Lung (tissue), 11 donors: ENCODE measurements at regions not wholly inside any gene's neighbourhood (a gene's known extent, or its start where the extent isn't known, plus 50 kb on each side); places are given as distances from the start of the nearest gene placed in this dataset.
A peak's percentile ranks its signal among the peaks of the same experiment; 100 is the strongest.

Source experiments
- ATAC-seq: fragments of 200-7000 bp; cut with Tn5 transposase; one replicate; pipeline ENCODE4 v1.9.1; 2020; ENCODE audit warnings: moderate number of reproducible peaks; ENCODE audit not compliant: insufficient read depth, low FRiP score
- DNase-seq, 3 donors: peaks; one replicate each; pipeline ENCODE4 v3.0.0-alpha.2; 2013 to 2017
- H3K27ac ChIP-seq, 2 donors: one replicate each; pipeline ENCODE4 v1.5.1; 2013; ENCODE audit warnings: mild to moderate bottlenecking in 2 of 2, moderate library complexity in 2 of 2, control low read depth in 1 of 2, inconsistent platforms in 1 of 2, low read depth in 1 of 2, low read length in 1 of 2
- H3K27me3 ChIP-seq, 3 donors: one replicate each; pipeline ENCODE4 v1.5.1; 2013; ENCODE audit warnings: low read length in 2 of 3; ENCODE audit not compliant: control insufficient read depth in 3 of 3, insufficient read depth in 3 of 3
- H3K36me3 ChIP-seq, 4 donors: one replicate each; pipeline ENCODE4 v1.5.1; 2013; ENCODE audit warnings: low read length in 4 of 4, mild to moderate bottlenecking in 1 of 4, moderate library complexity in 1 of 4; ENCODE audit not compliant: control insufficient read depth in 4 of 4, insufficient read depth in 4 of 4
- H3K4me1 ChIP-seq, 5 donors: one replicate each; pipeline ENCODE4 v1.5.1; 2013; ENCODE audit warnings: low read length in 5 of 5, mild to moderate bottlenecking in 2 of 5, moderate library complexity in 1 of 5; ENCODE audit not compliant: control insufficient read depth in 5 of 5, insufficient read depth in 5 of 5
- H3K4me3 ChIP-seq: one replicate; pipeline ENCODE4 v1.5.1; 2013; ENCODE audit warnings: mild to moderate bottlenecking, control low read depth, moderate library complexity
- H3K9ac ChIP-seq, 2 donors: one replicate each; pipeline ENCODE4 v1.5.1; 2013; ENCODE audit warnings: low read length in 2 of 2, control low read depth in 1 of 2; ENCODE audit not compliant: insufficient read depth in 1 of 2
- H3K9me3 ChIP-seq, 4 donors: one replicate each; pipeline ENCODE4 v1.5.1; 2013; ENCODE audit warnings: low read length in 3 of 4, mild to moderate bottlenecking in 1 of 4, moderate library complexity in 1 of 4; ENCODE audit not compliant: control insufficient read depth in 4 of 4, insufficient read depth in 3 of 4
- WGBS, 2 donors: extraction: QIAGEN DNeasy Blood & Tissue Kit; methylation state at CpG; one replicate each; pipeline ENCODE4 v1.1.7; 2013; 5-methylcytosine and 5-hydroxymethylcytosine counted together
- TF ChIP-seq, protein P1 (sequence below): IDR thresholded peaks from 2 replicates; pipeline ENCODE4 v1.5.1; 2012; ENCODE audit warnings: mild to moderate bottlenecking; ENCODE audit errors: control extremely low read depth, extremely low read depth
- donor health status: control.
- donor health status: control.
- donor health status: Bipolar disorder and iron deficiency.
- donor health status: healthy.
- donor health status: DM: yes; HTN: yes; CAD: no.

DNA sequence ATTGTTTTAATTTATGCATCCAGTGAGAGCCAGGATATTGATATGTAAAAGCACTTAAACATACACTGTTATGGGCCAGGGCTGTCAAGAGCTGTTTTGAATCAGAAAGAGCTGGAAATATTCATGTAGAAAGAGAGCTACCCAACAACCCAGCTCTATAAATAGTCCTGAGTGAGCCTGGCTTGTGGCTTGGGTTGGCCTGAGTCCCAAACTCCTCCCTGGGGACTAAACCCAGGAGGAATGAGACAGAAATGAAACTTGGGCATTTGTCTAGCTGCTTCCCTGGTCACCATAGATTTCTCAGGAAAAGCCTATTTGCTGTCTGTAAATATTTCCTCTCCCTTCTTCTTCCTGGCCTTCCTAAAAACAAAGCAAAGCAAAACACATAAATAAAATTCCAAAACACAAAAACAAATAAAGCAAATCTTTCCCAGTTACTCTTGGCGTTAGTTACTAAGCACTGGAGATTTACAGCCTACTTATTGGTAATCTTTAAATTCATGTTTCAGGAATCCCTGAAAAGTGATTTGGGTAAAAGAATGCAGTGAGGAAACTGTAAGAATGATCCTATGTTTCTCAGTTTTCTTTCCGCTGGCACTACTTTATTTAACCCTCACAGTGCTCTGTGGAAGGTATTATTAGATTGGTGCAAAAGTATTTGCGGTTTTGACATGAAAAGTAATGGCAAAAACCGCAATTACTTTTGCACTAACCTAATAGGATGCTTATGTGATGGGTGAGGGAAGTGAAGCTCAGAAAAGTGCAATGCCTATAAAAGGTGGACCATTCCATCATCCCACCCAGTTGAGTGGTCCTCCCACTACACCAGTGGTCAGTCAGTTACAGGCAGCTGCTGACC, 111.8 kb downstream of the CARTPT start:
- Histone ChIP-seq H3K9ac (peak overlapping the region in 1 of 2 donors; percentile 11), H3K36me3 (no peaks in the 10 kb centered on the region), H3K4me1 (peaks cover 0 to 18% (median 2%) of the 10 kb centered on the region in 5 donors), H3K9me3 (peaks cover 1 to 7% (median 3%) of the 10 kb centered on the region in 4 donors), H3K27ac (peak overlapping the region in 1 of 2 donors; percentile 61), H3K27me3 (no peaks in the 10 kb centered on the region), H3K4me3 (no peak overlapping the region)
- TF ChIP-seq, protein P1, sequence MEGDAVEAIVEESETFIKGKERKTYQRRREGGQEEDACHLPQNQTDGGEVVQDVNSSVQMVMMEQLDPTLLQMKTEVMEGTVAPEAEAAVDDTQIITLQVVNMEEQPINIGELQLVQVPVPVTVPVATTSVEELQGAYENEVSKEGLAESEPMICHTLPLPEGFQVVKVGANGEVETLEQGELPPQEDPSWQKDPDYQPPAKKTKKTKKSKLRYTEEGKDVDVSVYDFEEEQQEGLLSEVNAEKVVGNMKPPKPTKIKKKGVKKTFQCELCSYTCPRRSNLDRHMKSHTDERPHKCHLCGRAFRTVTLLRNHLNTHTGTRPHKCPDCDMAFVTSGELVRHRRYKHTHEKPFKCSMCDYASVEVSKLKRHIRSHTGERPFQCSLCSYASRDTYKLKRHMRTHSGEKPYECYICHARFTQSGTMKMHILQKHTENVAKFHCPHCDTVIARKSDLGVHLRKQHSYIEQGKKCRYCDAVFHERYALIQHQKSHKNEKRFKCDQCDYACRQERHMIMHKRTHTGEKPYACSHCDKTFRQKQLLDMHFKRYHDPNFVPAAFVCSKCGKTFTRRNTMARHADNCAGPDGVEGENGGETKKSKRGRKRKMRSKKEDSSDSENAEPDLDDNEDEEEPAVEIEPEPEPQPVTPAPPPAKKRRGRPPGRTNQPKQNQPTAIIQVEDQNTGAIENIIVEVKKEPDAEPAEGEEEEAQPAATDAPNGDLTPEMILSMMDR, result no peak
- 76 to 85% methylated on average over 4 of the region's 4 CpGs for WGBS, 2 donors
- ATAC-seq (peak; percentile 72), DNase-seq (peak; percentile 90 to 96 (median 95))

DNA sequence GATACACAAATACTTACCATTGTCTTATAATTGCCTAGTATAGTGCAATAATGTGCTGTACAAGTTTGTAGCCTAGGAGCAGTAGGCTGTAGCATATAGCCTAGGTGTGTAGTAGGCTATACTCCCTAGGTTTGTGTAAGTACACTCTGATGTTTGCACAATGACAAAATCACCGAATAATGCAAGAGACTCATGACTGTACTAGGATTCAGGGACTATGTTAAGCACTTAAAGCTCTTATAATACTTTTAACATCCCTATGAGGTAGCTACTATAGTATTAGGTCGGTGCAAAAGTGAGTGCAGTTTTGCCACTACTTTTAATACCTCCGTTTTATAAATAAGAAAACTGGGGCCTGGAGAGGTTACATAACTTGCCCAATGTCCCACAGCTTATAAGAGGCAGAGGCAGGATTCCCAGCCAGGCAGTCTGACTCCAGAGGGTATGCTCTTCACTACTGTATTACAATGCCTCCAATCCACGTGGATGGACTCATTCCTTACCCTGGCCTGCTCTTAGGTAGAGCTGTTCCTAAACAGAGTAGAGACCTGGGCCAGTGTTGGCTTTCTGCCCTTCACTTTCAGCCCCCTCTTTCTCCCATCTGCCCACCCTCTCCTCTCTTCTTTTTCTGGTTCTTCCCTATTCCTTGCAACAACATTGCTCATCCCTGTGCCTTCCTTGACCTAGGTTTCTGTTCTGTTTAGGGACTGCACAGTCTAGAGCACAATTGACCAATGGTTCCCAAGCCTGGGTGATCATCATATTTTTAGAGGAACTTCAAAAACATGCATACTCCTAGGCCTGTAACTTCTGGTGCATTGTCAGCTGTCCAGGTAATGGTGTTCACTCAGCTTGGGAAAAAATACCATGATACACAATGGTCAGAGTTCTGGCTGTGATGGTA, 114.0 kb downstream of the CARTPT start:
- peaks cover 0 to 18% (median 2%) of the 10 kb centered on the region in 5 donors for H3K4me1 ChIP-seq
- 66 to 85% methylated on average over 4 of the region's 4 CpGs for WGBS, 2 donors
- TF ChIP-seq, protein P1, result no peak

DNA sequence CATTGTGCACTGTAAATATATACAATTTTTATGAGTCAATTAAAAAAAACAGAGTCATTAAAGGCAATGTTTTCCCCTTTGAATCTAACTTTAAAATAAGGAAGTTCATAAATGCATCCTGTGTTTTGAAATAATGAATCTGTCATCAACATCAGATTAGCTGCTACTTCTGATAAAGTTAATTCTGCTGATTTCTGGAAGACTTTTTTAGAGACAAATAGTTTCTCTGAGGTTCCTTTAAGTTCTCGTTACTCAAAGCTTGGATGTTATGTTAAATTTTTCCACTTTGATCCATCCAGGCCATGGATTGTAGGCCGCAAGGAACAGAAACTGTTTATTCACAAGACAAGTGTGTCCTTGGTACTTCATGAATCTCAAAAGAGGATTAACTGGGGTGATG, 115.5 kb downstream of the CARTPT start:
- Histone ChIP-seq H3K27ac (no peak overlapping the region), H3K4me3 (no peak overlapping the region), H3K9ac (no peak overlapping the region), H3K27me3 (no peaks in the 10 kb centered on the region), H3K9me3 (no peaks in the 10 kb centered on the region), H3K4me1 (peaks cover 0 to 17% (median 2%) of the 10 kb centered on the region in 5 donors), H3K36me3 (no peaks in the 10 kb centered on the region)
- WGBS, 2 donors, result 43 to 59% methylated on average over 2 of the region's 2 CpGs
- DNase-seq, result peak in 2 of 3 donors; percentile 67 to 82
- no peak for ATAC-seq
- TF ChIP-seq, protein P1, result no peak

More for the DNA sequence above, 114.0 kb downstream of the CARTPT start:
- DNase-seq (no peak), ATAC-seq (no peak)
- Histone ChIP-seq H3K36me3 (no peaks in the 10 kb centered on the region), H3K27me3 (no peaks in the 10 kb centered on the region), H3K9ac (no peak overlapping the region), H3K9me3 (peaks cover 0 to 2% (median 0%) of the 10 kb centered on the region in 4 donors), H3K4me3 (no peak overlapping the region), H3K27ac (no peak overlapping the region)
